T47D (cell line): ENCODE measurements at regions not wholly inside any gene's neighbourhood (a gene's known extent, or its start where the extent isn't known, plus 50 kb on each side); places are given as distances from the start of the nearest gene placed in this dataset.

Source experiments
- DNase-seq, 2 experiments: peaks; one replicate each; pipeline versions ENCODE4 v3.0.0 to v3.0.0-alpha.2; 2011 to 2012; ENCODE audit warnings: low read depth in 1 of 2, low spot score in 1 of 2
- JUND ChIP-seq: IDR thresholded peaks from 2 replicates; pipeline ENCODE4 v1.6.1; 2012; ENCODE audit warnings: low read depth
- in situ Hi-C: cut with HindIII; loops from 2 replicates; pipeline ENCODE4 v1.10.0; 2016; ENCODE audit warnings: low sequenced_read_pairs, low pct_unique_long_range_greater_than_20kb

- DNase-seq = no peak
- no peak for TF ChIP-seq JUND
- in situ Hi-C loops = no loop called here
Observed at GRCh38 chr4:120636120-120636630, 286.4 kb downstream of the PRDM5 start.

DNA sequence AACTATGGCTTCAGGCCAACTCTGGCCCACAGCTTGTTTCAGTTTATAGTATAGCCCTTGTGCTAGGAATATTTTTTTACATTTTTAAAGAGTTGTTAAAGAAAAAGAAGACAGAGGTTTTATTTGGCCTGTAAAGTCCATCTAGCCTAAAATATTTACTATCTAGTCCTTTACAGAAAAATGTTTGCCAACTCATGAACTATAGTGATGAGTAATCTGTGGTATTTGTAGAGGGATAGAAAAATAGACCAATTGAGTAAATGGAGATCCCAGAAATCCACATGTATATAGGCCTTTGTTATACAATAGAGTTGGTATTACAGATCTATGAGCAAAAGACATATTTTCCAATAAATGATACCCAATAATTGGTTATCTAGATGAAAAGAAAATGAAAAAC is 288.7 kb downstream of the PRDM5 start:
- no peak for TF ChIP-seq JUND
- no peak for DNase-seq
- in situ Hi-C loops = no loop called here

DNA sequence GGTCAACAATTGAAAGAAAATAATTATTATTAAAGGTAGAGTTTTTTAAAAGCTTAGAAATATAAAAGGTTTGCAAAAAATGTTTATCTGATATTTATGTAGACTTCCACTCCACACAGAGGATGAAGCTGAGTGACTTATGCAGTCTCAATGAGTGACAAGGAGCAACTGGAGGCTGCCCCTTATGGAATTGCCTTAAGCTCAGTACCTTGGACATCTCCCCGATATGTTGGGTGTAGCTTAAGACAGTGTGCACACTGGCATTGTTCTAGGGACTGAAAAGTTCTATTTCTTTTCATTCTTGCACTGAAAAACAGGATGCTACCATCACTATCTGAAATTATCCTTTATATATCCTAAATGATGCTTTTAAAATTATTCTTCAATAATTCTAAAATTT is 292.1 kb downstream of the PRDM5 start:
- DNase-seq = peak in 1 of 2 experiments; percentile 46
- in situ Hi-C loops = no loop called here
- TF ChIP-seq JUND = no peak

- in situ Hi-C loops = no loop called here
- no peak for DNase-seq
- TF ChIP-seq JUND = no peak
Observed at GRCh38 chr4:120629546-120630108, 292.9 kb downstream of the PRDM5 start.

DNA sequence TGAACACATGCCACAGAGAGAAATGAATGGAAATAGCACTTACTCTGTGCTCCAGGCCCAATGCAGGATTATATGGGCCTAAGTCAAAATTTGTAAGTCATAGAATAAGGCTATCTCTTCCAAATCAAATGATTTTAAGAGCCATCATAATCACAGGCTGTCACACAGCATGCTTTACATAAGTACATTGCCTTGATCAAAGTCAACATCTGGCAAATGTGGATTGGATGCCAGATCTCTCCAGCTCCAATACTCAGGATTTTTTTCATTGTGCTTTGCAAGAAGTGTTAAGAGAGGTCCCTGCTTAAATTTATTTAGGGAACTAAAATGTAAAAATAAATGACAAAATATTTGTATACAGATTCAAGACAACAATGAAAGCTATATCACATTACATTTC is 299.9 kb downstream of the PRDM5 start:
- in situ Hi-C loops = no loop called here
- no peak for DNase-seq
- no peak for TF ChIP-seq JUND

GRCh38 chr4:120617171-120617570 is 305.4 kb downstream of the PRDM5 start:
- in situ Hi-C loops = no loop called here
- no peak for DNase-seq
- no peak for TF ChIP-seq JUND

DNA sequence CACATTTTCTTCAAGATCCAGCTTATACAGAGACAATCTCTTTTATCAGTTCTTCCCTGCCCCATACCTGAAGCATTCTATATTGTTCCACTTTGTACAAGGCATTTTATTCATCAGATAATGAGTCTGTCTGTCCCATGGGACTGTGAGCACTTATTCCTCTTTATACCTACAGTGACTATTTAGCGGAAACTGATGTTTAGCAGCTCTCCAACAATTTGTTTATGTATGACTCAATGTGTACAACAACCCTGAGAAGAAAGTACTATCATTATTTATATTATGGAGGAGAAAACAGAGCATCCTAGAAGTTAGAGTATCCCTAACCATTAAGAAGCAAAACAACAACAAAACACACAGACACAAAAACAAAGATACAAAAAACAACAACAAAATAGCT is 306.5 kb downstream of the PRDM5 start:
- no peak for DNase-seq
- no peak for TF ChIP-seq JUND
- in situ Hi-C loops = no loop called here

GRCh38 chr4:120613778-120614177 is 308.7 kb downstream of the PRDM5 start:
- DNase-seq = no peak
- no peak for TF ChIP-seq JUND
- in situ Hi-C loops = no loop called here

DNA sequence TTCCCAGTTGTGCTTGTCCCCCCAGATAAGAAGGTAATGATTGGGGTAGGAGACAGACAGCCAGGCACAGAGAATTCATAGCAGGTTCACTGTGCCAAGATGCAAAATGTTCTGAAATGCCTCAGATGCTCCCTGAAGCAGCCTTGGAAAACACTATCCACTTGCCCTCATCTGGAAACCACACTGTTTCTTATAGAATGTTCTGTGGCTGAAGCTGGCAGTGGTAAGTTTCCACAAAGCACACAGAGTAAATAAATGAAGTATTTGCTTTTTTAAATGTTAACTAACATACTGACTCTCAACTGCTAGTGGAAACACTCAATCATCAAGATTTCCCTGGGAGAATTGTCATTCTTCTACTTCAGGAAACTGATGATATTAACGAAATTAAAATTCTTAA is 311.4 kb downstream of the PRDM5 start:
- in situ Hi-C loops = no loop called here
- no peak for TF ChIP-seq JUND
- no peak for DNase-seq

- in situ Hi-C loops = no loop called here
- no peak for DNase-seq
- no peak for TF ChIP-seq JUND
Observed at GRCh38 chr4:120591038-120591437, 331.5 kb downstream of the PRDM5 start.

- in situ Hi-C loops = no loop called here
- TF ChIP-seq JUND = no peak
- DNase-seq = no peak
Observed at GRCh38 chr4:120589787-120590186, 332.7 kb downstream of the PRDM5 start.

GRCh38 chr4:120568731-120569130 is 353.8 kb downstream of the PRDM5 start:
- DNase-seq = no peak
- in situ Hi-C loops = no loop called here
- TF ChIP-seq JUND = no peak

DNA sequence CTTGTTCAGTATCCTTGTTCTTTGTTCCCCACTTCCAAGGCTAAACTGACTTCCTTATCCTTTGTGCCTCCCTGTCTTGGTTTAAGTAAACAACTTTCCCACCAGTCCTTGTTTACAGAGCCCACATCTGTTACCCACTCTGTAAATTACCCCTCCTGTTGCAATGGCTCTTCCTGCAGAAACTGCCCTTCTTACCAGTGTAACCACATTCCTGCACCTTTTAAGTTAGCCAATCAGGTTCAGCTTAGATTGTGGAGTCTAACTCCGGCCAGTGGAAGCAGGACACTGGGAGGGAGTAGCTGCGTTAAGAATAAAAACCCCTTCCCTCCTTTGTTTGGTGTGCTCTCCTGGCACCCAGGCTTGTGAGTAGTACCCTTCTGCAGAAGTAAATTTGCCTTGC is 360.9 kb downstream of the PRDM5 start:
- no peak for TF ChIP-seq JUND
- DNase-seq = no peak
- in situ Hi-C loops = no loop called here

GRCh38 chr4:120557372-120557771 is 365.2 kb downstream of the PRDM5 start:
- TF ChIP-seq JUND = no peak
- no peak for DNase-seq
- in situ Hi-C loops = no loop called here
